ENCODE measurements at regions not wholly inside any gene's neighbourhood (a gene's known extent, or its start where the extent isn't known, plus 50 kb on each side); places are given as distances from the start of the nearest gene placed in this dataset.

GRCh38 chr10:57706576-57707299 lies 561.0 kb downstream of the IPMK start:
- no peak for TF ChIP-seq CTCF (IDR thresholded peaks at IDR 0.05; ENCODE audit: low read depth, low read length)
- in situ Hi-C loops (cut with HindIII; ENCODE audit: low sequenced_read_pairs): no loop called here
- no peak for DNase-seq (ENCODE audit: low read depth, low spot score)

GRCh38 chr10:57706016-57706415 lies 561.7 kb downstream of the IPMK start:
- no peak for DNase-seq (ENCODE audit: low read depth, low spot score)
- in situ Hi-C loops (cut with HindIII; ENCODE audit: low sequenced_read_pairs): no loop called here
- H3K4me3 ChIP-seq (ENCODE audit: low read depth, low read length): no peak overlapping the region
- TF ChIP-seq CTCF (IDR thresholded peaks at IDR 0.05; ENCODE audit: low read depth, low read length): no peak

More at GRCh38 chr10:57706576-57707299, 561.0 kb downstream of the IPMK start:
- no peak overlapping the region for H3K4me3 ChIP-seq (ENCODE audit: low read depth, low read length)

GRCh38 chr10:57699944-57700343 lies 567.8 kb downstream of the IPMK start:
- in situ Hi-C loops (cut with HindIII; ENCODE audit: low sequenced_read_pairs): no loop called here
- H3K4me3 ChIP-seq (ENCODE audit: low read depth, low read length): no peak overlapping the region
- no peak for TF ChIP-seq CTCF (IDR thresholded peaks at IDR 0.05; ENCODE audit: low read depth, low read length)
- peak; percentile 19 for DNase-seq (ENCODE audit: low read depth, low spot score)

GRCh38 chr10:57696641-57697040 lies 571.1 kb downstream of the IPMK start:
- TF ChIP-seq CTCF (IDR thresholded peaks at IDR 0.05; ENCODE audit: low read depth, low read length): no peak
- no peak overlapping the region for H3K4me3 ChIP-seq (ENCODE audit: low read depth, low read length)
- in situ Hi-C loops (cut with HindIII; ENCODE audit: low sequenced_read_pairs): no loop called here
- DNase-seq (ENCODE audit: low read depth, low spot score): peak; percentile 91

GRCh38 chr10:57694956-57695608 lies 572.6 kb downstream of the IPMK start:
- TF ChIP-seq CTCF (IDR thresholded peaks at IDR 0.05; ENCODE audit: low read depth, low read length): no peak
- in situ Hi-C loops (cut with HindIII; ENCODE audit: low sequenced_read_pairs): no loop called here
- DNase-seq (ENCODE audit: low read depth, low spot score): peak; percentile 50
- no peak overlapping the region for H3K4me3 ChIP-seq (ENCODE audit: low read depth, low read length)

GRCh38 chr10:57692255-57692980 lies 575.3 kb downstream of the IPMK start:
- in situ Hi-C loops (cut with HindIII; ENCODE audit: low sequenced_read_pairs): no loop called here
- no peak for TF ChIP-seq CTCF (IDR thresholded peaks at IDR 0.05; ENCODE audit: low read depth, low read length)
- H3K4me3 ChIP-seq (ENCODE audit: low read depth, low read length): no peak overlapping the region
- peak; percentile 91 for DNase-seq (ENCODE audit: low read depth, low spot score)

Data from astrocyte of the spinal cord (primary cell).